NB4 (cell line): ENCODE measurements at regions not wholly inside any gene's neighbourhood (a gene's known extent, or its start where the extent isn't known, plus 50 kb on each side); places are given as distances from the start of the nearest gene placed in this dataset.

Experiments
- MYC ChIP-seq: IDR thresholded peaks from 2 replicates; pipeline ENCODE4 v1.6.1; 2011; ENCODE audit warnings: low read depth, low read length
- TF ChIP-seq, protein P1 (sequence below): IDR thresholded peaks from one replicate; pipeline ENCODE4 v1.5.1; 2012; ENCODE audit warnings: low read depth, low read length
- TF ChIP-seq, protein P2 (sequence below): IDR thresholded peaks from 2 replicates; pipeline ENCODE4 v1.6.1; 2011; ENCODE audit warnings: low read depth, low read length

DNA sequence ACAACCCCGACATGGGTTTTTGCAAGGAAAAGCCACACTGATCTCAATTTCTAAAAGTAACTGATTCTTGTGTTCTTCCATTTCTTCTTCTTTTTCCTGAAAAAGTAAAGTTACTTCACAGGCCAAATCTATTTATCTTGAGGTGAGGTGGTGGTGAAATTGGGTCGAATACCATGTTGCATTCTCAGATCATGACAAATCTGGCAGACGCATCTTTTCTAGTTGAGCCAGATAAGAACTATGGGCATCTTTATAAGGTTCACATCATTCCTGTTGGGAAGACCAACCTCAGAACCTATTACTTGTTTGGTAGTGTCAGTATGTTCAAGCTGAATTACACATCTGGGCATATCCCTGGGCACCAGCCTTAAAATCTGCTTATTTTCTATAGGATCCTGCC, 78.6 kb upstream of the USP25 start:
- TF ChIP-seq, protein P1, sequence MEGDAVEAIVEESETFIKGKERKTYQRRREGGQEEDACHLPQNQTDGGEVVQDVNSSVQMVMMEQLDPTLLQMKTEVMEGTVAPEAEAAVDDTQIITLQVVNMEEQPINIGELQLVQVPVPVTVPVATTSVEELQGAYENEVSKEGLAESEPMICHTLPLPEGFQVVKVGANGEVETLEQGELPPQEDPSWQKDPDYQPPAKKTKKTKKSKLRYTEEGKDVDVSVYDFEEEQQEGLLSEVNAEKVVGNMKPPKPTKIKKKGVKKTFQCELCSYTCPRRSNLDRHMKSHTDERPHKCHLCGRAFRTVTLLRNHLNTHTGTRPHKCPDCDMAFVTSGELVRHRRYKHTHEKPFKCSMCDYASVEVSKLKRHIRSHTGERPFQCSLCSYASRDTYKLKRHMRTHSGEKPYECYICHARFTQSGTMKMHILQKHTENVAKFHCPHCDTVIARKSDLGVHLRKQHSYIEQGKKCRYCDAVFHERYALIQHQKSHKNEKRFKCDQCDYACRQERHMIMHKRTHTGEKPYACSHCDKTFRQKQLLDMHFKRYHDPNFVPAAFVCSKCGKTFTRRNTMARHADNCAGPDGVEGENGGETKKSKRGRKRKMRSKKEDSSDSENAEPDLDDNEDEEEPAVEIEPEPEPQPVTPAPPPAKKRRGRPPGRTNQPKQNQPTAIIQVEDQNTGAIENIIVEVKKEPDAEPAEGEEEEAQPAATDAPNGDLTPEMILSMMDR, result no peak
- TF ChIP-seq MYC, result no peak
- TF ChIP-seq, protein P2, sequence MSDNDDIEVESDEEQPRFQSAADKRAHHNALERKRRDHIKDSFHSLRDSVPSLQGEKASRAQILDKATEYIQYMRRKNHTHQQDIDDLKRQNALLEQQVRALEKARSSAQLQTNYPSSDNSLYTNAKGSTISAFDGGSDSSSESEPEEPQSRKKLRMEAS, result no peak
